ENCODE measurements at regions not wholly inside any gene's neighbourhood (a gene's known extent, or its start where the extent isn't known, plus 50 kb on each side); places are given as distances from the start of the nearest gene placed in this dataset.

- ATAC-seq (replicated peaks) (no peak), DNase-seq (no peak)
- Mint-ChIP-seq H3K27ac (no peak overlapping the region), H3K4me1 (no peaks in the 10 kb centered on the region), H3K9me3 (peaks cover 4 to 10% of the 10 kb centered on the region in 2 donors), H3K27me3 (no peaks in the 10 kb centered on the region), H3K36me3 (no peaks in the 10 kb centered on the region), H3K4me3 (no peak overlapping the region)
Observed at GRCh38 chr5:2894316-2894715, 142.8 kb upstream of the IRX2 start.

GRCh38 chr5:2892466-2893000 is 141.1 kb upstream of the IRX2 start:
- ATAC-seq (replicated peaks) = no peak
- H3K9me3 Mint-ChIP-seq = peaks cover 4 to 10% of the 10 kb centered on the region in 2 donors
- no peak overlapping the region for H3K27ac Mint-ChIP-seq
- DNase-seq = no peak
- H3K27me3 Mint-ChIP-seq = no peaks in the 10 kb centered on the region
- H3K4me3 Mint-ChIP-seq = no peak overlapping the region
- H3K4me1 Mint-ChIP-seq = no peaks in the 10 kb centered on the region
- no peaks in the 10 kb centered on the region for H3K36me3 Mint-ChIP-seq

- no peaks in the 10 kb centered on the region for H3K27me3 Mint-ChIP-seq
- peaks cover 4 to 9% of the 10 kb centered on the region in 2 donors for H3K9me3 Mint-ChIP-seq
- no peak for DNase-seq
- no peak overlapping the region for H3K27ac Mint-ChIP-seq
- H3K4me1 Mint-ChIP-seq = no peaks in the 10 kb centered on the region
- H3K4me3 Mint-ChIP-seq = no peak overlapping the region
- ATAC-seq (replicated peaks) = no peak
- H3K36me3 Mint-ChIP-seq = no peaks in the 10 kb centered on the region
Observed at GRCh38 chr5:2891781-2892180, 140.3 kb upstream of the IRX2 start.

- Mint-ChIP-seq H3K4me1 (no peaks in the 10 kb centered on the region), H3K4me3 (no peak overlapping the region), H3K9me3 (peaks cover 0 to 6% of the 10 kb centered on the region in 2 donors), H3K27ac (no peak overlapping the region), H3K27me3 (no peaks in the 10 kb centered on the region), H3K36me3 (no peaks in the 10 kb centered on the region)
- no peak for ATAC-seq (replicated peaks)
- no peak for DNase-seq
Observed at GRCh38 chr5:2890011-2890410, 138.5 kb upstream of the IRX2 start.

GRCh38 chr5:2888520-2889060 is 137.1 kb upstream of the IRX2 start:
- H3K36me3 Mint-ChIP-seq = no peaks in the 10 kb centered on the region
- H3K9me3 Mint-ChIP-seq = peaks cover 0 to 6% of the 10 kb centered on the region in 2 donors
- H3K4me3 Mint-ChIP-seq = no peak overlapping the region
- DNase-seq = no peak
- no peak overlapping the region for H3K27ac Mint-ChIP-seq
- no peaks in the 10 kb centered on the region for H3K27me3 Mint-ChIP-seq
- H3K4me1 Mint-ChIP-seq = no peaks in the 10 kb centered on the region
- no peak for ATAC-seq (replicated peaks)

- ATAC-seq (replicated peaks) (no peak), DNase-seq (no peak)
- no peak overlapping the region for H3K27ac Mint-ChIP-seq
- no peaks in the 10 kb centered on the region for H3K27me3 Mint-ChIP-seq
- H3K36me3 Mint-ChIP-seq = no peaks in the 10 kb centered on the region
- H3K4me1 Mint-ChIP-seq = no peaks in the 10 kb centered on the region
- H3K9me3 Mint-ChIP-seq = peaks cover 0 to 7% of the 10 kb centered on the region in 2 donors
- H3K4me3 Mint-ChIP-seq = no peak overlapping the region
Observed at GRCh38 chr5:2887481-2888348, 136.2 kb upstream of the IRX2 start.

- Mint-ChIP-seq H3K36me3 (no peaks in the 10 kb centered on the region), H3K4me3 (no peak overlapping the region), H3K9me3 (peaks cover 4 to 7% of the 10 kb centered on the region in 2 donors), H3K27me3 (no peaks in the 10 kb centered on the region), H3K27ac (no peak overlapping the region), H3K4me1 (no peaks in the 10 kb centered on the region)
- ATAC-seq (replicated peaks) = no peak
- no peak for DNase-seq
Observed at GRCh38 chr5:2886531-2886930, 135.1 kb upstream of the IRX2 start.

GRCh38 chr5:2883771-2884170 is 132.3 kb upstream of the IRX2 start:
- Mint-ChIP-seq H3K9me3 (peaks cover 12 to 14% of the 10 kb centered on the region in 2 donors), H3K27ac (no peak overlapping the region), H3K4me3 (no peak overlapping the region), H3K36me3 (no peaks in the 10 kb centered on the region), H3K27me3 (no peaks in the 10 kb centered on the region), H3K4me1 (no peaks in the 10 kb centered on the region)
- no peak for DNase-seq
- no peak for ATAC-seq (replicated peaks)

GRCh38 chr5:2879701-2880100 is 128.2 kb upstream of the IRX2 start:
- H3K9me3 Mint-ChIP-seq = peaks cover 16 to 17% of the 10 kb centered on the region in 2 donors
- no peak overlapping the region for H3K27ac Mint-ChIP-seq
- ATAC-seq (replicated peaks) (no peak), DNase-seq (no peak)
- no peaks in the 10 kb centered on the region for H3K36me3 Mint-ChIP-seq
- no peaks in the 10 kb centered on the region for H3K4me1 Mint-ChIP-seq
- no peak overlapping the region for H3K4me3 Mint-ChIP-seq
- no peaks in the 10 kb centered on the region for H3K27me3 Mint-ChIP-seq

GRCh38 chr5:2877522-2877921 is 126.0 kb upstream of the IRX2 start:
- ATAC-seq (replicated peaks) = no peak
- Mint-ChIP-seq H3K4me1 (no peaks in the 10 kb centered on the region), H3K4me3 (no peak overlapping the region), H3K27ac (no peak overlapping the region), H3K27me3 (no peaks in the 10 kb centered on the region), H3K9me3 (peaks cover 16 to 18% of the 10 kb centered on the region in 2 donors), H3K36me3 (no peaks in the 10 kb centered on the region)
- DNase-seq = no peak

- DNase-seq (no peak), ATAC-seq (replicated peaks) (no peak)
- Mint-ChIP-seq H3K27me3 (no peaks in the 10 kb centered on the region), H3K4me1 (no peaks in the 10 kb centered on the region), H3K36me3 (no peaks in the 10 kb centered on the region), H3K9me3 (peaks cover 11 to 16% of the 10 kb centered on the region in 2 donors), H3K27ac (no peak overlapping the region), H3K4me3 (no peak overlapping the region)
Observed at GRCh38 chr5:2876183-2876582, 124.7 kb upstream of the IRX2 start.

- no peak for ATAC-seq (replicated peaks)
- no peak overlapping the region for H3K27ac Mint-ChIP-seq
- H3K36me3 Mint-ChIP-seq = no peaks in the 10 kb centered on the region
- H3K27me3 Mint-ChIP-seq = no peaks in the 10 kb centered on the region
- no peaks in the 10 kb centered on the region for H3K4me1 Mint-ChIP-seq
- no peak overlapping the region for H3K4me3 Mint-ChIP-seq
- peaks cover 12% of the 10 kb centered on the region in 2 donors for H3K9me3 Mint-ChIP-seq
- no peak for DNase-seq
Observed at GRCh38 chr5:2874099-2874498, 122.6 kb upstream of the IRX2 start.

GRCh38 chr5:2872676-2873075 is 121.2 kb upstream of the IRX2 start:
- DNase-seq = no peak
- no peak for ATAC-seq (replicated peaks)
- Mint-ChIP-seq H3K9me3 (peaks cover 9 to 11% of the 10 kb centered on the region in 2 donors), H3K27me3 (no peaks in the 10 kb centered on the region), H3K27ac (no peak overlapping the region), H3K4me3 (no peak overlapping the region), H3K36me3 (no peaks in the 10 kb centered on the region), H3K4me1 (no peaks in the 10 kb centered on the region)

GRCh38 chr5:2871282-2871681 is 119.8 kb upstream of the IRX2 start:
- H3K9me3 Mint-ChIP-seq = peaks cover 8 to 12% of the 10 kb centered on the region in 2 donors
- H3K36me3 Mint-ChIP-seq = no peaks in the 10 kb centered on the region
- no peaks in the 10 kb centered on the region for H3K4me1 Mint-ChIP-seq
- no peak overlapping the region for H3K4me3 Mint-ChIP-seq
- H3K27ac Mint-ChIP-seq = no peak overlapping the region
- no peaks in the 10 kb centered on the region for H3K27me3 Mint-ChIP-seq
- ATAC-seq (replicated peaks) = no peak
- DNase-seq = no peak

GRCh38 chr5:2869471-2869870 is 118.0 kb upstream of the IRX2 start:
- Mint-ChIP-seq H3K36me3 (no peaks in the 10 kb centered on the region), H3K9me3 (peaks cover 8 to 12% of the 10 kb centered on the region in 2 donors), H3K4me1 (no peaks in the 10 kb centered on the region), H3K27me3 (no peaks in the 10 kb centered on the region), H3K27ac (no peak overlapping the region), H3K4me3 (no peak overlapping the region)
- DNase-seq = no peak
- ATAC-seq (replicated peaks) = no peak
